Heart left ventricle (tissue), 16 donors: ENCODE measurements at regions not wholly inside any gene's neighbourhood (a gene's known extent, or its start where the extent isn't known, plus 50 kb on each side); places are given as distances from the start of the nearest gene placed in this dataset.

Experiments used
- ATAC-seq, 4 donors: fragments of 200-7000 bp; cut with Tn5 transposase; one replicate each; pipeline ENCODE4 v1.9.1; 2020 to 2022; ENCODE audit warnings: moderate library complexity in 4 of 4, mild to moderate bottlenecking in 3 of 4, moderate number of reproducible peaks in 1 of 4
- DNase-seq, 5 donors: peaks; one replicate each; pipeline ENCODE4 v3.0.0-alpha.2; 2020
- H3K27ac ChIP-seq, 12 donors: fragments of 200-600 bp; sonication (generic) in 4 of 12; one replicate each; pipeline versions ENCODE4 v1.5.0 to v1.8.0; 2016 to 2022; ENCODE audit warnings: mild to moderate bottlenecking in 2 of 12
- H3K27me3 ChIP-seq, 9 donors: fragments of 200-600 bp; sonication (generic) in 2 of 9; one replicate each; pipeline versions ENCODE4 v1.5.1 to v1.8.0; 2016 to 2022; ENCODE audit warnings: mild to moderate bottlenecking in 3 of 9
- H3K36me3 ChIP-seq, 9 donors: fragments of 200-600 bp; sonication (generic) in 2 of 9; one replicate each; pipeline versions ENCODE4 v1.5.0 to v1.8.0; 2018 to 2022; ENCODE audit warnings: mild to moderate bottlenecking in 2 of 9
- H3K4me1 ChIP-seq, 12 donors: fragments of 200-600 bp; sonication (generic) in 4 of 12; one replicate each; pipeline versions ENCODE4 v1.5.0 to v1.8.0; 2016 to 2022; ENCODE audit warnings: mild to moderate bottlenecking in 3 of 12
- H3K4me3 ChIP-seq, 12 donors: fragments of 200-600 bp; sonication (generic) in 4 of 12; one replicate each; pipeline versions ENCODE4 v1.5.0 to v1.8.0; 2017 to 2022; ENCODE audit warnings: mild to moderate bottlenecking in 9 of 12, moderate library complexity in 4 of 12
- H3K9me3 ChIP-seq, 12 donors: fragments of 200-600 bp; sonication (generic) in 4 of 12; one replicate each; pipeline versions ENCODE4 v1.5.0 to v1.8.0; 2016 to 2022; ENCODE audit warnings: mild to moderate bottlenecking in 1 of 12
- POLR2A ChIP-seq, 2 donors: fragments of 450-650 bp; IDR thresholded peaks; one replicate each; pipeline ENCODE4 v1.6.1; 2017; ENCODE audit warnings: antibody characterized with exemption in 2 of 2, mild to moderate bottlenecking in 2 of 2, moderate library complexity in 2 of 2
- WGBS, 4 donors: extraction: QIAGEN DNeasy Blood & Tissue Kit in 2 of 4; methylation state at CpG; one replicate each; pipeline versions ENCODE4 v1.1.5 to v1.1.7; 2013 to 2018; 5-methylcytosine and 5-hydroxymethylcytosine counted together
- intact Hi-C, 10 donors: fragments of 100-400 bp; cut with DNase I; formaldehyde crosslinking; loops; one replicate each; pipeline versions ENCODE4 v1.11.1 to v1.14.2; 2022
- TF ChIP-seq, protein P1 (sequence below), 12 donors: fragments of 200-600 bp; sonication (generic) in 4 of 12; IDR thresholded peaks; one replicate each; pipeline versions ENCODE4 v1.5.0 to v1.8.0; 2018 to 2022; ENCODE audit warnings: antibody characterized with exemption in 12 of 12, mild to moderate bottlenecking in 5 of 12
- donor health status: ischemic (EF 13 %, LVEDD 7.1; RV severe dilation, severe dysfunction).
- donor health status: healthy with polysubstance abuse.
- donor health status: DM: no; HTN: yes; CAD: no.
- donor health status: DM: no; HTN: no; CAD: no.
- donor health status: ischemic (EF 25% LVEDD 6.9; RV normal size, moderate dysfunction).
- donor health status: ischemic (EF 25% LVEDD 5.7; RV mildly dilated, moderate dysfunction).
- donor health status: healthy.
- donor health status: DM: yes; HTN: yes; CAD: no.
- donor health status: ischemic (EF 35%, LVEDD 5.7; RV mildly dilated, moderate dysfunction).
- donor health status: nonischemic (EF 11% LVEDD 7.7; RV severe dilation, severe dysfunction).
- donor health status: DM: yes; HTN: yes; CAD: no.
- donor health status: PGD.
- donor health status: ischemic (EF 29% LVEDD 5.4; RV normal size, mild dysfunction).
- donor health status: nonischemic (EF 23%, LVEDD 6.1; RV moderate dilation, normal function).

GRCh38 chr12:81015510-81015909, 62.4 kb upstream of the ACSS3 start:
- H3K36me3 ChIP-seq = no peaks in the 10 kb centered on the region
- ATAC-seq (no peak), DNase-seq (no peak)
- no peaks in the 10 kb centered on the region for H3K4me1 ChIP-seq
- no peak for TF ChIP-seq POLR2A (IDR thresholded peaks at IDR 0.05)
- TF ChIP-seq, protein P1, sequence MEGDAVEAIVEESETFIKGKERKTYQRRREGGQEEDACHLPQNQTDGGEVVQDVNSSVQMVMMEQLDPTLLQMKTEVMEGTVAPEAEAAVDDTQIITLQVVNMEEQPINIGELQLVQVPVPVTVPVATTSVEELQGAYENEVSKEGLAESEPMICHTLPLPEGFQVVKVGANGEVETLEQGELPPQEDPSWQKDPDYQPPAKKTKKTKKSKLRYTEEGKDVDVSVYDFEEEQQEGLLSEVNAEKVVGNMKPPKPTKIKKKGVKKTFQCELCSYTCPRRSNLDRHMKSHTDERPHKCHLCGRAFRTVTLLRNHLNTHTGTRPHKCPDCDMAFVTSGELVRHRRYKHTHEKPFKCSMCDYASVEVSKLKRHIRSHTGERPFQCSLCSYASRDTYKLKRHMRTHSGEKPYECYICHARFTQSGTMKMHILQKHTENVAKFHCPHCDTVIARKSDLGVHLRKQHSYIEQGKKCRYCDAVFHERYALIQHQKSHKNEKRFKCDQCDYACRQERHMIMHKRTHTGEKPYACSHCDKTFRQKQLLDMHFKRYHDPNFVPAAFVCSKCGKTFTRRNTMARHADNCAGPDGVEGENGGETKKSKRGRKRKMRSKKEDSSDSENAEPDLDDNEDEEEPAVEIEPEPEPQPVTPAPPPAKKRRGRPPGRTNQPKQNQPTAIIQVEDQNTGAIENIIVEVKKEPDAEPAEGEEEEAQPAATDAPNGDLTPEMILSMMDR (IDR thresholded peaks at IDR 0.05) = no peak
- no peak overlapping the region for H3K27ac ChIP-seq
- no peaks in the 10 kb centered on the region for H3K9me3 ChIP-seq
- H3K27me3 ChIP-seq = no peaks in the 10 kb centered on the region
- intact Hi-C loops = no loop called here
- 66 to 76% (median 72%) methylated on average over 6 of the region's 6 CpGs for WGBS, 4 donors
- H3K4me3 ChIP-seq = no peak overlapping the region

GRCh38 chr12:81010641-81011040, 67.2 kb upstream of the ACSS3 start:
- H3K27me3 ChIP-seq = no peaks in the 10 kb centered on the region

GRCh38 chr12:81005606-81006005, 67.9 kb upstream of the LIN7A start:
- TF ChIP-seq POLR2A (IDR thresholded peaks at IDR 0.05) = no peak
- TF ChIP-seq, protein P1 (IDR thresholded peaks at IDR 0.05) = no peak
- ATAC-seq = peak in 2 of 4 donors; percentile 87 to 96
- Histone ChIP-seq H3K9me3 (peaks cover 0 to 5% (median 0%) of the 10 kb centered on the region in 12 donors), H3K4me3 (no peak overlapping the region), H3K36me3 (no peaks in the 10 kb centered on the region), H3K27me3 (no peaks in the 10 kb centered on the region), H3K4me1 (peaks cover 0 to 5% (median 0%) of the 10 kb centered on the region in 12 donors), H3K27ac (no peak overlapping the region)
- DNase-seq = no peak
- intact Hi-C loops = no loop called here
- WGBS, 4 donors = 37 to 46% (median 45%) methylated on average over 2 of the region's 2 CpGs

More at GRCh38 chr12:81010641-81011040, 67.2 kb upstream of the ACSS3 start:
- ATAC-seq (no peak), DNase-seq (no peak)
- TF ChIP-seq, protein P1 (IDR thresholded peaks at IDR 0.05) = no peak
- TF ChIP-seq POLR2A (IDR thresholded peaks at IDR 0.05) = no peak
- WGBS, 4 donors = 45 to 62% (median 50%) methylated on average over 1 of the region's 1 CpG
- no peak overlapping the region for H3K27ac ChIP-seq
- no peaks in the 10 kb centered on the region for H3K9me3 ChIP-seq
- H3K36me3 ChIP-seq = no peaks in the 10 kb centered on the region
- intact Hi-C loops = no loop called here
- no peak overlapping the region for H3K4me3 ChIP-seq
- H3K4me1 ChIP-seq = peaks cover 0 to 2% (median 0%) of the 10 kb centered on the region in 12 donors

DNA sequence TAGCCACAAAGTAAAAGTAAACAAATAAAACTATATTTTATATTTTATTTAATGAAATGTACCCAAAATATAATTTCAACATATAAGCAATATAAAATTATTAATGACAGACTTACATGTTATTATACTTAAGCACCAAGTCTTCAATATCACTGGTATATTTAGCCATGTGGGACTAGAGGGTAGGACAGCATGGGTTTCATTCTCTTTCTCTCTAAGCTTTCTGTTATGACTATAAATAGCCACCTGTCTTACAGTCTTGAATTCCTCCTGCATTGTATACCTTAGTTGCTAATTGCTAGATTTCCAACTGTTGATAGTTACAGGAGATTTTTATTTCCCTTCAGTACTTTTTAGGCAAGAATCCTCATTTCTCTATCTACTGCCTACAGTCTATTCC, 63.1 kb upstream of the LIN7A start:
- Histone ChIP-seq H3K9me3 (peaks cover 0 to 5% (median 0%) of the 10 kb centered on the region in 12 donors), H3K4me3 (no peak overlapping the region), H3K27me3 (no peaks in the 10 kb centered on the region), H3K27ac (no peak overlapping the region), H3K4me1 (peaks cover 0 to 5% (median 0%) of the 10 kb centered on the region in 12 donors), H3K36me3 (no peaks in the 10 kb centered on the region)
- DNase-seq = no peak
- TF ChIP-seq, protein P1 (IDR thresholded peaks at IDR 0.05) = no peak
- no peak for TF ChIP-seq POLR2A (IDR thresholded peaks at IDR 0.05)
- ATAC-seq = no peak
- intact Hi-C loops = no loop called here
